SH-SY5Y (cell line): ENCODE measurements at regions not wholly inside any gene's neighbourhood (a gene's known extent, or its start where the extent isn't known, plus 50 kb on each side); places are given as distances from the start of the nearest gene placed in this dataset.

Experiments
- GATA2 ChIP-seq: IDR thresholded peaks from 2 replicates; pipeline ENCODE4 v1.6.1; 2011; ENCODE audit warnings: mild to moderate bottlenecking, low read depth, low read length
- GATA3 ChIP-seq: IDR thresholded peaks from 2 replicates; pipeline ENCODE4 v1.6.1; 2011; ENCODE audit warnings: low read depth, mild to moderate bottlenecking, low read length, moderate library complexity

DNA sequence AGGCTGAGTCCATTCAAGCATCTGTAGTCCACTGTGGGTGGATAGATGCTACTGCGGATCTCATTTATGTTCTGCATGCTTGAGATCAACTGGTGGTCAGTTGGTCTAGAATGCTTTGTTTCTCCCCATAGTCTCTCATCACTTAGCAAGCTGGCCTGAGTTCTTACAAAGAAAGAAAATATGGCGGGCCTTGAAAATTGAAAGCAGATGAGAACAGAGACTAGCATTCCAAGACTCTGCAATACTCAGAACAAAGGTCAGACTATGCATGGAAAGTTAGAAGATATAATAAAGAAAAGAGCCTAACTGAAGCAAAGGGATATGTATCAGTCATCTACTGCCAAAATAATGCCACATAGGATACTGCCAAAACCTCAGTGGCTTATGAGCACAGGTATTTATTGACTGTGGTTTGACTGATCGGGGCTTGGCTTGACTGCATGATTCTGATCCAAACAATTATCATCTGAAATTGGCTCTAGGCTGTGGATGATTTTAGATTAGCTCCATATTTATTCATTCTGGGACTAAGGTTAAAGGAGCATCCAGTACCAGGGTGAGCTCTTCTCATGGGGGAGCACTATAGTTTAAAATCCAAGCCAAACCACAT is 258.9 kb downstream of the TAF11L14 start:
- TF ChIP-seq GATA3 (no peak), GATA2 (no peak)
